Thyroid gland (tissue), 4 donors: ENCODE measurements at regions not wholly inside any gene's neighbourhood (a gene's known extent, or its start where the extent isn't known, plus 50 kb on each side); places are given as distances from the start of the nearest gene placed in this dataset.

Source experiments
- POLR2A ChIP-seq, 2 donors: fragments of 450-650 bp; IDR thresholded peaks; one replicate each; pipeline ENCODE4 v1.6.1; 2017; ENCODE audit warnings: antibody characterized with exemption in 2 of 2, mild to moderate bottlenecking in 2 of 2, moderate library complexity in 1 of 2
- TF ChIP-seq, protein P1 (sequence below), 6 experiments: fragments of 200-600 bp in 3 of 6; fragments of 450-650 bp in 3 of 6; sonication (generic) in 3 of 6; IDR thresholded peaks; one replicate each; pipeline ENCODE4 v1.5.1; 2016 to 2019; ENCODE audit warnings: antibody characterized with exemption in 6 of 6, mild to moderate bottlenecking in 2 of 6, inconsistent platforms in 1 of 6, moderate library complexity in 1 of 6

DNA sequence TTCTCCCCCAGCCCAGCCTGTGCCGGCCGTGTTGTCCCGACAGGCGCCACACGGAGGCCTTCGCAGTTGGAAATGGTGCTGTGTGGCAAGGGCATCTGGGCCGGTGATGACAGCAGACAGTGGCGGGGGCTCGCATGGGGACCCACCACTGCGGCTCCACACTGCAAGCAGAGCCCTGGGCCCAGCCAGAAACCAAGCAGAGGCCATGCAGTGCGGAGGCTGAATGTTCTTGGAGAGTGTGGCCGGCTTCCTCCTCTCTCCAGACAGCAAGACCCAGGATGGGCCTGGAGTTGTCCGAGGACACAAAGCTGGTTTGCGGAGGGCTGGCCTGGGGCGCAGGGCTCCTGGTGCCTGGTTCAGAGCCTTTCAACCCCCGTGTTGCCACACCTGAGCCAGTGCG is 104.6 kb downstream of the SIK1 start:
- TF ChIP-seq, protein P1, sequence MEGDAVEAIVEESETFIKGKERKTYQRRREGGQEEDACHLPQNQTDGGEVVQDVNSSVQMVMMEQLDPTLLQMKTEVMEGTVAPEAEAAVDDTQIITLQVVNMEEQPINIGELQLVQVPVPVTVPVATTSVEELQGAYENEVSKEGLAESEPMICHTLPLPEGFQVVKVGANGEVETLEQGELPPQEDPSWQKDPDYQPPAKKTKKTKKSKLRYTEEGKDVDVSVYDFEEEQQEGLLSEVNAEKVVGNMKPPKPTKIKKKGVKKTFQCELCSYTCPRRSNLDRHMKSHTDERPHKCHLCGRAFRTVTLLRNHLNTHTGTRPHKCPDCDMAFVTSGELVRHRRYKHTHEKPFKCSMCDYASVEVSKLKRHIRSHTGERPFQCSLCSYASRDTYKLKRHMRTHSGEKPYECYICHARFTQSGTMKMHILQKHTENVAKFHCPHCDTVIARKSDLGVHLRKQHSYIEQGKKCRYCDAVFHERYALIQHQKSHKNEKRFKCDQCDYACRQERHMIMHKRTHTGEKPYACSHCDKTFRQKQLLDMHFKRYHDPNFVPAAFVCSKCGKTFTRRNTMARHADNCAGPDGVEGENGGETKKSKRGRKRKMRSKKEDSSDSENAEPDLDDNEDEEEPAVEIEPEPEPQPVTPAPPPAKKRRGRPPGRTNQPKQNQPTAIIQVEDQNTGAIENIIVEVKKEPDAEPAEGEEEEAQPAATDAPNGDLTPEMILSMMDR (IDR thresholded peaks at IDR 0.05): no peak
- TF ChIP-seq POLR2A (IDR thresholded peaks at IDR 0.05): no peak
